ENCODE measurements at regions not wholly inside any gene's neighbourhood (a gene's known extent, or its start where the extent isn't known, plus 50 kb on each side); places are given as distances from the start of the nearest gene placed in this dataset.

GRCh38 chr6:11317885-11318771 is 85.7 kb upstream of the NEDD9 start:
- no peaks in the 10 kb centered on the region for H3K4me1 ChIP-seq
- H3K27me3 ChIP-seq, result no peaks in the 10 kb centered on the region
- H3K27ac ChIP-seq, result no peak overlapping the region
- intact Hi-C loops (cut with DNase I), result no loop called here
- TF ChIP-seq POLR2A (IDR thresholded peaks at IDR 0.05), result no peak
- TF ChIP-seq CTCF (IDR thresholded peaks at IDR 0.05), result no peak
- peak in 1 of 3 donors; percentile 35 for DNase-seq
- H3K4me3 ChIP-seq, result no peak overlapping the region
- H3K36me3 ChIP-seq, result no peaks in the 10 kb centered on the region
- WGBS (ENCODE audit: insufficient coverage, low coverage, low lambda C conversion rate, missing lambda C conversion rate), result 45% methylated on average over 10 of the region's 11 CpGs
- H3K9me3 ChIP-seq, result no peaks in the 10 kb centered on the region
- ATAC-seq, result peak; percentile 68 to 88 (median 69)

GRCh38 chr6:11315743-11316437 is 83.4 kb upstream of the NEDD9 start:
- H3K4me1 ChIP-seq, result no peaks in the 10 kb centered on the region
- H3K36me3 ChIP-seq, result no peaks in the 10 kb centered on the region
- no peak overlapping the region for H3K27ac ChIP-seq
- 45% methylated on average over 3 of the region's 5 CpGs for WGBS (ENCODE audit: insufficient coverage, low coverage, low lambda C conversion rate, missing lambda C conversion rate)
- ATAC-seq (no peak), DNase-seq (no peak)
- intact Hi-C loops (cut with DNase I), result no loop called here
- H3K4me3 ChIP-seq, result no peak overlapping the region
- no peaks in the 10 kb centered on the region for H3K27me3 ChIP-seq
- H3K9me3 ChIP-seq, result no peaks in the 10 kb centered on the region
- TF ChIP-seq POLR2A (IDR thresholded peaks at IDR 0.05) (no peak), CTCF (IDR thresholded peaks at IDR 0.05) (no peak)

- DNase-seq (no peak), ATAC-seq (no peak)
- H3K27me3 ChIP-seq, result no peaks in the 10 kb centered on the region
- H3K36me3 ChIP-seq, result no peaks in the 10 kb centered on the region
- intact Hi-C loops (cut with DNase I), result no loop called here
- 92% methylated on average over 1 of the region's 1 CpG for WGBS (ENCODE audit: insufficient coverage, low coverage, low lambda C conversion rate, missing lambda C conversion rate)
- no peaks in the 10 kb centered on the region for H3K9me3 ChIP-seq
- no peak overlapping the region for H3K27ac ChIP-seq
- TF ChIP-seq POLR2A (IDR thresholded peaks at IDR 0.05) (no peak), CTCF (IDR thresholded peaks at IDR 0.05) (no peak)
- no peak overlapping the region for H3K4me3 ChIP-seq
- no peaks in the 10 kb centered on the region for H3K4me1 ChIP-seq
Measured at GRCh38 chr6:11313207-11313606, 80.7 kb upstream of the NEDD9 start.

- Histone ChIP-seq H3K27ac (no peak overlapping the region), H3K4me3 (no peak overlapping the region), H3K9me3 (no peaks in the 10 kb centered on the region), H3K4me1 (no peaks in the 10 kb centered on the region), H3K36me3 (no peaks in the 10 kb centered on the region), H3K27me3 (no peaks in the 10 kb centered on the region)
- DNase-seq (no peak), ATAC-seq (no peak)
- 88% methylated on average over 1 of the region's 1 CpG for WGBS (ENCODE audit: insufficient coverage, low coverage, low lambda C conversion rate, missing lambda C conversion rate)
- TF ChIP-seq POLR2A (IDR thresholded peaks at IDR 0.05) (no peak), CTCF (IDR thresholded peaks at IDR 0.05) (no peak)
- intact Hi-C loops (cut with DNase I), result no loop called here
Measured at GRCh38 chr6:11311970-11312369, 79.5 kb upstream of the NEDD9 start.
